ENCODE measurements at regions not wholly inside any gene's neighbourhood (a gene's known extent, or its start where the extent isn't known, plus 50 kb on each side); places are given as distances from the start of the nearest gene placed in this dataset.
"Not testable (repeated sequence)": the region's sequence is repeated elsewhere in the genome, so short reads cannot be mapped to it uniquely, and the experiment has no call there.

- no peak for DNase-seq
- Histone ChIP-seq H3K27me3 (no peaks in the 10 kb centered on the region), H3K4me3 (no peak overlapping the region), H3K9me3 (no peaks in the 10 kb centered on the region), H3K36me3 (ENCODE audit: low read depth, missing control alignments) (no peaks in the 10 kb centered on the region), H3K4me1 (no peaks in the 10 kb centered on the region), H3K27ac (no peak overlapping the region)
- TF ChIP-seq, protein P1, sequence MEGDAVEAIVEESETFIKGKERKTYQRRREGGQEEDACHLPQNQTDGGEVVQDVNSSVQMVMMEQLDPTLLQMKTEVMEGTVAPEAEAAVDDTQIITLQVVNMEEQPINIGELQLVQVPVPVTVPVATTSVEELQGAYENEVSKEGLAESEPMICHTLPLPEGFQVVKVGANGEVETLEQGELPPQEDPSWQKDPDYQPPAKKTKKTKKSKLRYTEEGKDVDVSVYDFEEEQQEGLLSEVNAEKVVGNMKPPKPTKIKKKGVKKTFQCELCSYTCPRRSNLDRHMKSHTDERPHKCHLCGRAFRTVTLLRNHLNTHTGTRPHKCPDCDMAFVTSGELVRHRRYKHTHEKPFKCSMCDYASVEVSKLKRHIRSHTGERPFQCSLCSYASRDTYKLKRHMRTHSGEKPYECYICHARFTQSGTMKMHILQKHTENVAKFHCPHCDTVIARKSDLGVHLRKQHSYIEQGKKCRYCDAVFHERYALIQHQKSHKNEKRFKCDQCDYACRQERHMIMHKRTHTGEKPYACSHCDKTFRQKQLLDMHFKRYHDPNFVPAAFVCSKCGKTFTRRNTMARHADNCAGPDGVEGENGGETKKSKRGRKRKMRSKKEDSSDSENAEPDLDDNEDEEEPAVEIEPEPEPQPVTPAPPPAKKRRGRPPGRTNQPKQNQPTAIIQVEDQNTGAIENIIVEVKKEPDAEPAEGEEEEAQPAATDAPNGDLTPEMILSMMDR (IDR thresholded peaks at IDR 0.05) = no peak
- no peak for TF ChIP-seq POLR2A (IDR thresholded peaks at IDR 0.05)
- 56 to 67% methylated on average over 1 of the region's 1 CpG for WGBS, 2 donors
- intact Hi-C loops (cut with DNase I; ENCODE audit: low total_unique reads) = no loop called here
These were observed 779.3 kb upstream of the CITED2 start for GRCh38 chr6:140153703-140154102.

DNA sequence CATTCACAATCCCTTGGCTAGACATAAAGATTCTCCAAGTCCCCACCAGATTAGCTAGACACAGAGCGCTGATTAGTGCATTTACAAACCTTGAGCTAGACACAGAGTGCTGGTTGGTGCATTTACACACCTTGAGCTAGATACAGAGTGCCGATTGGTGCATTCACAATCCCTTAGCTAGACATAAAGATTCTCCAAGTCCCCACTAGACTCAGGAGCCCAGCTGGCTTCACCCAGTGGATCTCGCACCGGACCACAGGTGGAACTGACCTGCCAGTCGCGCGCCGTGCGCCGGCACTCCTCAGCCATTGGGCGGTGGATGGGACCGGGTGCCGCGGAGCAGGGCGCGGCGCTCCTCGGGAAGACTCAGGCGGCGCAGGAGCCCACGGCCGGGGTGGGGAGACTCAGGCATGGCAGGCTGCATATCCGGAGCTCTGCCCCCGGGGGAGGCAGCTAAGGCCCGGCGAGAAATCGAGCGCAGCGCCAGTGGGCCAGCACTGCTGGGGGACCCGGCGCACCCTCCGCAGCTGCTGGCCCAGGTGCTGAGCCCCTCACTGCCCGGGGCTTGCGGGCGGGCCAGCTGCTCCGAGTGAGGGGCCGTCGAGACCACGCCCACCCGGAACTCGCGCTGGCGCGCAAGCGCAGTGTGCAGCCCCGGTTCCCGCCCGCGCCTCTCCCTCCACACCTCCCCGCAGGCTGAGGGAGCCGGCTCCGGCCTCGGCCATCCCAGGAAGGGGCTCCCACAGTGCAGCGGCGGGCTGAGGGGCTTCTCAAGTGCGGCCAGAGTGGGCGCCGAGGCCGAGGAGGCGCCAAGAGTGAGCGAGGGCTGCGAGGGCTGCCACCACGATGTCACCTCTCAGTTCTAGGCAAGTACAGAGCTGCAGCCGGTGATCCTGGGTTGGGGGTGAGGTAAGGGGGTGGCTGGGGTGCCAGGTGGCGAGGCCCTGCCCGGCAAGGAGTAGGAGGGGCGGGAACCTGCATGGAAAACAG is 773.7 kb upstream of the CITED2 start:
- H3K36me3 ChIP-seq (ENCODE audit: low read depth, missing control alignments); H3K9me3 ChIP-seq; H3K27ac ChIP-seq; H3K4me1 ChIP-seq; intact Hi-C loops (cut with DNase I; ENCODE audit: low total_unique reads); H3K27me3 ChIP-seq: not testable (repeated sequence)
- H3K4me3 ChIP-seq = peak overlapping the region; percentile 27 to 45
- WGBS, 2 donors = 80 to 84% methylated on average over 39 to 50 of the region's 67 CpGs
- DNase-seq = peak; percentile 72

DNA sequence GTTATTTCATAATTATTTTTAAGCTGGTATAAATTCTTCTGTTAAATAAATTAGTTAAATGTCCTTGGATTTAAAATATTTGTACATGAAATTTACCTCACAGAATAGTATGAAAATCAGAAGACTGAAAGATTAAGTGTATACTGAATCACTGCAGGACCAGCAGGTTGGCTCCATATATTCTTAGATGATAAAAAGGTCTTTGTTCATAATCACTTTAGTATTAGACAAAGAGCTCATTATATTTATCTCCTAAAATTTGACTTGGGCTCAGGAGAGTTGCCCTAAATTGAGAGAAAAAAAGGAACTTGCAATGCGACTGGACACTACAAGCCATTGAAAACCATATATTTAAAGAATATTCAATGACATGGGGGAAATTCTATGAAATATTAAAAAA is 766.4 kb upstream of the CITED2 start:
- Histone ChIP-seq H3K27ac (no peak overlapping the region), H3K9me3 (no peaks in the 10 kb centered on the region), H3K36me3 (ENCODE audit: low read depth, missing control alignments) (no peaks in the 10 kb centered on the region), H3K4me1 (peaks cover 6% of the 10 kb centered on the region), H3K4me3 (no peak overlapping the region), H3K27me3 (no peaks in the 10 kb centered on the region)
- DNase-seq = no peak
- 80 to 87% methylated on average over 1 of the region's 1 CpG for WGBS, 2 donors
- intact Hi-C loops (cut with DNase I; ENCODE audit: low total_unique reads) = no loop called here
- TF ChIP-seq, protein P1 (IDR thresholded peaks at IDR 0.05) = no peak

DNA sequence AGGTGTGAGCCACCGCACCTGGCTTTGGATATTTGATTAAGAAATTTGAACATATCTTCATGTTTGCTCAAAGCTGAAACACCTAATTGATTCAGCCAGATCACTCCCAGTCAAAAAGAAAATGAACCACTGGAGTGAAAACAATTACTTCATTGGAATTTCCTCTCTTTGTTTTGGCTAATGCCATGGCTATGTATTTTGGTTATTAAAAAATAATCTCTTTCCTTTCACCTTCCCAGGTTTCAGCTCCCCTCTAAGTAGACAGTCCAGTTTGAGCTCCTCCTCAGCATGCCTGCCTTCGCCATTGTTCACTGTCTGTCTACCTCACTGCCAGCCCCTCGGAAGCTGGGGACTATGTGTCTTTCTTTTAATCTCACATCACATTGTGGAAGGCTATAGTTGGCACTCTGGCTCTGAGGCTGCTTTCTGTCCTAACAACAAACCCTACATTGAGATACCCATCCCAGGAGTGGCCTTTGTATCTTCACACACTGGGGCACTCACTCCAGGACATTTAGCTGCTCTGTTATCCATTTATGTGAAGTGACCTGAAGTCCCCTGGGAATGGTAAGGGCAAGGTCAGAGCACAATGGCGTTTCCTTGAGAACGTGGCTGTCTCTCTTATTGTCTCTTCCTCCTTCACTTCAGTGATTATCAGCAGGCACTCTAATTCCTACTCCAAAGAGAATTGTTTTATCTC is 764.0 kb upstream of the CITED2 start:
- intact Hi-C loops (cut with DNase I; ENCODE audit: low total_unique reads) = no loop called here
- TF ChIP-seq POLR2A (IDR thresholded peaks at IDR 0.05) = no peak
- TF ChIP-seq, protein P1 (IDR thresholded peaks at IDR 0.05) = no peak
- H3K27ac ChIP-seq = no peak overlapping the region
- H3K4me1 ChIP-seq = peaks cover 6% of the 10 kb centered on the region
- H3K4me3 ChIP-seq = no peak overlapping the region
- no peaks in the 10 kb centered on the region for H3K27me3 ChIP-seq
- H3K36me3 ChIP-seq (ENCODE audit: low read depth, missing control alignments) = no peaks in the 10 kb centered on the region
- no peak for DNase-seq
- WGBS, 2 donors = 55 to 57% methylated on average over 5 of the region's 5 CpGs
- no peaks in the 10 kb centered on the region for H3K9me3 ChIP-seq

DNA sequence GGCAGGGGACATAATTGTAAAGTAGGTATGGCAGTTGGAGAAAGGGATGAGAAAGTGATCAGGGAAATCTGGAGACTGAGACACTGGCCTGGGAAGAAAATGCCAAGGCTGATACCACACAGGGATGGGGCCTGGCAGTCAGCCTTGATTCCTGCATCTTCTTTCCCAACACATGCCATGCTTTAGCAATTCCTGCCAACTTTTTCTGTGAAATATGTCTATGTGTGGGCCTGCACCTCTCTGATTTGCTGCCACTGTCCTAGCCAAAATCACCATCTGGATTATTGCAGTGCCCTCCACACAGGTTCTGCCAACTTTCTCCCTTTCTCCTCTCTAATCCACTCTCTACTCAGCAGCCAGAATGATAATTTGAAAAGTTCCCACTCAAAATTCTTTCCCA is 759.8 kb upstream of the CITED2 start:
- Histone ChIP-seq H3K9me3 (no peaks in the 10 kb centered on the region), H3K27me3 (no peaks in the 10 kb centered on the region), H3K36me3 (ENCODE audit: low read depth, missing control alignments) (no peaks in the 10 kb centered on the region), H3K27ac (no peak overlapping the region), H3K4me3 (no peak overlapping the region), H3K4me1 (peaks cover 6% of the 10 kb centered on the region)
- intact Hi-C loops (cut with DNase I; ENCODE audit: low total_unique reads) = no loop called here
- no peak for TF ChIP-seq POLR2A (IDR thresholded peaks at IDR 0.05)
- TF ChIP-seq, protein P1 (IDR thresholded peaks at IDR 0.05) = no peak
- DNase-seq = no peak
